ENCODE measurements at regions not wholly inside any gene's neighbourhood (a gene's known extent, or its start where the extent isn't known, plus 50 kb on each side); places are given as distances from the start of the nearest gene placed in this dataset.

GRCh38 chr4:154065368-154065767, 276.5 kb upstream of the SFRP2 start:
- H3K4me3 Mint-ChIP-seq, result no peak overlapping the region
- peaks cover 11% of the 10 kb centered on the region for H3K9me3 Mint-ChIP-seq
- H3K36me3 Mint-ChIP-seq, result no peaks in the 10 kb centered on the region
- no peak overlapping the region for H3K27ac Mint-ChIP-seq
- ATAC-seq, result no peak
- H3K4me1 Mint-ChIP-seq, result no peaks in the 10 kb centered on the region
- peaks cover 7% of the 10 kb centered on the region for H3K27me3 Mint-ChIP-seq

- H3K36me3 Mint-ChIP-seq, result no peaks in the 10 kb centered on the region
These were observed 275.4 kb upstream of the SFRP2 start for GRCh38 chr4:154064244-154064643.

GRCh38 chr4:154049457-154050181, 260.7 kb upstream of the SFRP2 start:
- no peaks in the 10 kb centered on the region for H3K4me1 Mint-ChIP-seq
- no peak overlapping the region for H3K4me3 Mint-ChIP-seq
- H3K9me3 Mint-ChIP-seq, result peaks cover 10% of the 10 kb centered on the region
- no peak overlapping the region for H3K27ac Mint-ChIP-seq
- no peaks in the 10 kb centered on the region for H3K27me3 Mint-ChIP-seq
- no peak for ATAC-seq
- no peaks in the 10 kb centered on the region for H3K36me3 Mint-ChIP-seq

More at GRCh38 chr4:154064244-154064643, 275.4 kb upstream of the SFRP2 start:
- ATAC-seq, result no peak
- H3K9me3 Mint-ChIP-seq, result peaks cover 11% of the 10 kb centered on the region
- no peak overlapping the region for H3K27ac Mint-ChIP-seq
- no peaks in the 10 kb centered on the region for H3K27me3 Mint-ChIP-seq
- H3K4me1 Mint-ChIP-seq, result no peaks in the 10 kb centered on the region
- no peak overlapping the region for H3K4me3 Mint-ChIP-seq

- ATAC-seq, result peak; percentile 5
- H3K27ac Mint-ChIP-seq, result no peak overlapping the region
- no peaks in the 10 kb centered on the region for H3K27me3 Mint-ChIP-seq
- no peaks in the 10 kb centered on the region for H3K4me1 Mint-ChIP-seq
- no peak overlapping the region for H3K4me3 Mint-ChIP-seq
- peaks cover 5% of the 10 kb centered on the region for H3K9me3 Mint-ChIP-seq
- H3K36me3 Mint-ChIP-seq, result no peaks in the 10 kb centered on the region
These were observed 258.9 kb upstream of the SFRP2 start for GRCh38 chr4:154047733-154048132.

- no peak for ATAC-seq
- Mint-ChIP-seq H3K36me3 (no peaks in the 10 kb centered on the region), H3K4me3 (no peak overlapping the region), H3K27me3 (no peaks in the 10 kb centered on the region), H3K27ac (no peak overlapping the region), H3K4me1 (no peaks in the 10 kb centered on the region), H3K9me3 (no peaks in the 10 kb centered on the region)
These were observed 256.0 kb upstream of the SFRP2 start for GRCh38 chr4:154044742-154045485.

- H3K27ac Mint-ChIP-seq, result no peak overlapping the region
- no peak for ATAC-seq
- H3K36me3 Mint-ChIP-seq, result no peaks in the 10 kb centered on the region
- no peaks in the 10 kb centered on the region for H3K9me3 Mint-ChIP-seq
- H3K4me3 Mint-ChIP-seq, result no peak overlapping the region
- H3K27me3 Mint-ChIP-seq, result no peaks in the 10 kb centered on the region
- no peaks in the 10 kb centered on the region for H3K4me1 Mint-ChIP-seq
These were observed 255.2 kb upstream of the SFRP2 start for GRCh38 chr4:154044108-154044531.

GRCh38 chr4:154041640-154042039, 252.8 kb upstream of the SFRP2 start:
- Mint-ChIP-seq H3K4me3 (no peak overlapping the region), H3K9me3 (no peaks in the 10 kb centered on the region), H3K36me3 (no peaks in the 10 kb centered on the region)

GRCh38 chr4:154039435-154040343, 250.8 kb upstream of the SFRP2 start:
- Mint-ChIP-seq H3K9me3 (no peaks in the 10 kb centered on the region), H3K36me3 (no peaks in the 10 kb centered on the region), H3K27me3 (peaks cover 11% of the 10 kb centered on the region), H3K4me3 (no peak overlapping the region), H3K27ac (no peak overlapping the region), H3K4me1 (no peaks in the 10 kb centered on the region)
- no peak for ATAC-seq

More at GRCh38 chr4:154041640-154042039, 252.8 kb upstream of the SFRP2 start:
- ATAC-seq, result no peak
- peaks cover 11% of the 10 kb centered on the region for H3K27me3 Mint-ChIP-seq
- H3K27ac Mint-ChIP-seq, result no peak overlapping the region
- H3K4me1 Mint-ChIP-seq, result no peaks in the 10 kb centered on the region

GRCh38 chr4:154036856-154037255, 248.0 kb upstream of the SFRP2 start:
- H3K27me3 Mint-ChIP-seq, result peaks cover 11% of the 10 kb centered on the region
- H3K4me1 Mint-ChIP-seq, result no peaks in the 10 kb centered on the region
- no peaks in the 10 kb centered on the region for H3K36me3 Mint-ChIP-seq
- H3K9me3 Mint-ChIP-seq, result no peaks in the 10 kb centered on the region
- H3K4me3 Mint-ChIP-seq, result no peak overlapping the region
- no peak overlapping the region for H3K27ac Mint-ChIP-seq
- ATAC-seq, result no peak

GRCh38 chr4:154035341-154035740, 246.5 kb upstream of the SFRP2 start:
- Mint-ChIP-seq H3K9me3 (no peaks in the 10 kb centered on the region), H3K27ac (no peak overlapping the region), H3K4me3 (no peak overlapping the region), H3K36me3 (no peaks in the 10 kb centered on the region), H3K27me3 (peaks cover 11% of the 10 kb centered on the region), H3K4me1 (no peaks in the 10 kb centered on the region)
- no peak for ATAC-seq

GRCh38 chr4:154033921-154034320, 245.0 kb upstream of the SFRP2 start:
- Mint-ChIP-seq H3K27me3 (peaks cover 11% of the 10 kb centered on the region), H3K27ac (no peak overlapping the region), H3K9me3 (no peaks in the 10 kb centered on the region)

GRCh38 chr4:154032914-154033313, 244.0 kb upstream of the SFRP2 start:
- ATAC-seq, result no peak
- Mint-ChIP-seq H3K27me3 (peaks cover 11% of the 10 kb centered on the region), H3K27ac (no peak overlapping the region), H3K9me3 (no peaks in the 10 kb centered on the region), H3K4me1 (no peaks in the 10 kb centered on the region), H3K36me3 (no peaks in the 10 kb centered on the region), H3K4me3 (no peak overlapping the region)

More at GRCh38 chr4:154033921-154034320, 245.0 kb upstream of the SFRP2 start:
- Mint-ChIP-seq H3K36me3 (no peaks in the 10 kb centered on the region), H3K4me3 (no peak overlapping the region), H3K4me1 (no peaks in the 10 kb centered on the region)
- no peak for ATAC-seq

- Mint-ChIP-seq H3K27ac (no peak overlapping the region), H3K9me3 (no peaks in the 10 kb centered on the region), H3K4me3 (no peak overlapping the region), H3K27me3 (no peaks in the 10 kb centered on the region), H3K4me1 (no peaks in the 10 kb centered on the region), H3K36me3 (no peaks in the 10 kb centered on the region)
- no peak for ATAC-seq
These were observed 241.9 kb upstream of the SFRP2 start for GRCh38 chr4:154030746-154031145.

GRCh38 chr4:154030152-154030551, 241.3 kb upstream of the SFRP2 start:
- no peaks in the 10 kb centered on the region for H3K9me3 Mint-ChIP-seq
- no peaks in the 10 kb centered on the region for H3K4me1 Mint-ChIP-seq
- H3K27me3 Mint-ChIP-seq, result no peaks in the 10 kb centered on the region
- H3K36me3 Mint-ChIP-seq, result no peaks in the 10 kb centered on the region
- H3K4me3 Mint-ChIP-seq, result no peak overlapping the region
- ATAC-seq, result no peak
- no peak overlapping the region for H3K27ac Mint-ChIP-seq

- Mint-ChIP-seq H3K27me3 (no peaks in the 10 kb centered on the region), H3K27ac (no peak overlapping the region), H3K36me3 (no peaks in the 10 kb centered on the region), H3K4me1 (no peaks in the 10 kb centered on the region), H3K9me3 (no peaks in the 10 kb centered on the region), H3K4me3 (no peak overlapping the region)
- ATAC-seq, result no peak
These were observed 240.3 kb upstream of the SFRP2 start for GRCh38 chr4:154029171-154029570.

Measured in stimulated activated memory B cell treated with anti-CD40 and anti-IgM and Interleukin-4, amounts not matched to agents 10 μg/mL and 1 μg/mL and 100 μg/mL, for 72 hours (primary cell).